T-cell (primary cell): ENCODE measurements at regions not wholly inside any gene's neighbourhood (a gene's known extent, or its start where the extent isn't known, plus 50 kb on each side); places are given as distances from the start of the nearest gene placed in this dataset.

ENCODE experiments used
- ATAC-seq, 4 experiments: fragments of 200-7000 bp in 3 of 4; fragments of 150-1000 bp in 1 of 4; cut with Tn5 transposase; replicated peaks in 1 of 4; 1 replicate in 3 of 4; 2 replicates in 1 of 4; pipeline ENCODE4 v1.10.0; 2021; ENCODE audit warnings: moderate library complexity in 3 of 4, mild to moderate bottlenecking in 2 of 4, moderate number of reproducible peaks in 1 of 4
- CTCF ChIA-PET, 2 donors: fragments of 300-600 bp; sonication (Branson Sonifier 250); formaldehyde crosslinking; loops; one replicate each; lab custom pipeline; 2022; ENCODE audit warnings: antibody characterized with exemption in 2 of 2; lab: Charles Lee
- POLR2A ChIA-PET, 2 donors: fragments of 300-600 bp; sonication (Branson Sonifier 250); formaldehyde crosslinking; loops; one replicate each; lab custom pipeline; 2022; ENCODE audit warnings: antibody characterized with exemption in 2 of 2; lab: Charles Lee
- DNase-seq, 35 experiments: peaks; one replicate each; pipeline versions ENCODE4 v3.0.0 to v3.0.0-alpha.2; 2013 to 2023
- H3K27ac ChIP-seq: one replicate; pipeline ENCODE4 v1.5.1; 2013; ENCODE audit warnings: low read length
- H3K27me3 ChIP-seq, 2 experiments: replicated peaks in 1 of 2; 1 replicate in 1 of 2; 2 replicates in 1 of 2; pipeline versions ENCODE4 v1.6.1 to v1.7.0; 2013; ENCODE audit warnings: low read length in 1 of 2, mixed read lengths in 1 of 2; ENCODE audit not compliant: control insufficient read depth in 2 of 2, insufficient read depth in 2 of 2; ENCODE audit errors: extremely low read depth in 1 of 2
- H3K36me3 ChIP-seq, 2 donors: 1 replicate in 1 of 2; 2 replicates in 1 of 2; pipeline versions ENCODE4 v1.6.1 to v1.7.0; 2013; ENCODE audit warnings: low read length in 1 of 2; ENCODE audit not compliant: control insufficient read depth in 2 of 2, insufficient read depth in 1 of 2; ENCODE audit errors: extremely low read depth in 1 of 2
- H3K4me1 ChIP-seq, 2 experiments: 1 replicate in 1 of 2; 2 replicates in 1 of 2; pipeline versions ENCODE4 v1.6.1 to v1.7.0; 2013; ENCODE audit warnings: low read length in 2 of 2, mixed read lengths in 1 of 2; ENCODE audit not compliant: insufficient read depth in 2 of 2, control insufficient read depth in 1 of 2; ENCODE audit errors: extremely low read depth in 1 of 2
- H3K4me3 ChIP-seq, 2 donors: 1 replicate in 1 of 2; 2 replicates in 1 of 2; pipeline versions ENCODE4 v1.5.1 to v1.7.0; 2013; ENCODE audit warnings: mild to moderate bottlenecking in 2 of 2, low read length in 1 of 2, moderate library complexity in 1 of 2; ENCODE audit not compliant: control insufficient read depth in 1 of 2; ENCODE audit errors: extremely low read depth in 1 of 2
- H3K9me3 ChIP-seq: 2 replicates; pipeline ENCODE4 v1.7.0; 2013
- H3K27ac Mint-ChIP-seq, 2 donors: one replicate each; pipeline ENCODE4 v1.8.0; 2020 to 2021; ENCODE audit warnings: mild to moderate bottlenecking in 2 of 2, mixed read lengths in 2 of 2
- H3K27me3 Mint-ChIP-seq, 2 donors: one replicate each; pipeline ENCODE4 v1.8.0; 2021 to 2022; ENCODE audit warnings: mixed read lengths in 2 of 2
- H3K36me3 Mint-ChIP-seq: one replicate; pipeline ENCODE4 v1.8.0; 2021; ENCODE audit warnings: mixed read lengths
- H3K4me1 Mint-ChIP-seq, 3 donors: one replicate each; pipeline ENCODE4 v1.8.0; 2020 to 2022; ENCODE audit warnings: mixed read lengths in 3 of 3, mild to moderate bottlenecking in 1 of 3
- H3K4me3 Mint-ChIP-seq, 3 donors: one replicate each; pipeline ENCODE4 v1.8.0; 2020 to 2022; ENCODE audit warnings: mild to moderate bottlenecking in 3 of 3, mixed read lengths in 3 of 3, moderate library complexity in 3 of 3
- H3K9me3 Mint-ChIP-seq, 3 donors: one replicate each; pipeline ENCODE4 v1.8.0; 2020 to 2022; ENCODE audit warnings: mixed read lengths in 3 of 3
- WGBS: methylation state at CpG from one replicate; pipeline ENCODE4 v1.1.5; 2013; ENCODE audit warnings: missing lambda C conversion rate; ENCODE audit not compliant: insufficient coverage; 5-methylcytosine and 5-hydroxymethylcytosine counted together

DNA sequence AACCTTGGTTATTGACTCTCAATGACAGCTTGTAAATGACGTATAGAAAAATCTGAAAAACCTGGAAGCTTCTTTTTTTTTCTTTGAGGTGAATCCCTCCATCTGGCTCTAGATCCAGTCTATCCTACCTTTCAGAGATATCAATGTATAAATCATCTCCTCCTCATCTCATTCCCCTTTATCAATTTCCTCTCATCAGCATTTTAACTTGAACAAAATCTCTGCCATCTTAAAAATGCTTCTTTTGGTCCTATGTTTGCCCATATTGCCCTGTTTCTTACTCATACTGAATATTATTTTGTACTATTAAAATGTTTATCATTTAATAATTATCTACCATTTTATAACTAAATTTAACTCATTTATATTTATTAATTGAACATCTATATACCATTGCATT lies 306.7 kb upstream of the TSHZ2 start:
- no peaks in the 10 kb centered on the region for H3K4me1 ChIP-seq
- DNase-seq (no peak), ATAC-seq (no peak)
- WGBS = 100% methylated on average over 1 of the region's 1 CpG
- H3K4me3 ChIP-seq = no peak overlapping the region
- H3K27me3 ChIP-seq = no peaks in the 10 kb centered on the region
- POLR2A ChIA-PET = interaction anchor here in 1 of 2 donors (0.6 kb wide), 1 partner anchor 11 kb away, joined by 4 read pairs; no protein-coding TSS in a partner anchor
- H3K36me3 ChIP-seq = no peaks in the 10 kb centered on the region
- Mint-ChIP-seq H3K27ac (no peak overlapping the region), H3K4me3 (no peak overlapping the region), H3K27me3 (peaks cover 0 to 15% of the 10 kb centered on the region in 2 donors), H3K36me3 (no peaks in the 10 kb centered on the region), H3K9me3 (peaks cover 0 to 3% (median 0%) of the 10 kb centered on the region in 3 donors), H3K4me1 (peaks cover 0 to 7% (median 2%) of the 10 kb centered on the region in 3 donors)
- H3K9me3 ChIP-seq = no peaks in the 10 kb centered on the region
- H3K27ac ChIP-seq = no peak overlapping the region
- CTCF ChIA-PET = no interaction called here

DNA sequence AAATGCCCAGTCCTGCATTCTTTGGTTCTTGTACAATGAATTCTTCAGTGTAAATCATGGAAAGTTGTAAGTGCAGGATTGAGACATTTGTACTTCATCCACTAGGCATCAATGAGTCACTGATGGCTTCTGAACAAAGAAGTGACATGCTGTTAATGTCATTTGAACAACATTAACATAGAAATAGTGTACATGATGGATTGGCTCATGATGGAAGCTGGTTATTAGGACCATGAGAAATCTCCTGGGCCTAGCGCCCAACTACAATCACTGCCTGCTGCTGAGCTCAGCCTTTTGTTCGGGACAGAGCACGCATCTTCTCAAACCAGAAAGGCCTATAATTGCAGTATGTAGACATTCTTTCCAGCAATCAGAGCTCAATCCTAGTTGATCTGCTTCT lies 316.8 kb upstream of the TSHZ2 start:
- DNase-seq (no peak), ATAC-seq (no peak)
- no peaks in the 10 kb centered on the region for H3K36me3 ChIP-seq
- ChIA-PET POLR2A (no interaction called here), CTCF (no interaction called here)
- Mint-ChIP-seq H3K4me1 (peaks cover 0 to 5% (median 0%) of the 10 kb centered on the region in 3 donors), H3K27ac (no peak overlapping the region), H3K4me3 (no peak overlapping the region), H3K27me3 (peaks cover 3 to 4% of the 10 kb centered on the region in 2 donors), H3K9me3 (no peaks in the 10 kb centered on the region), H3K36me3 (no peaks in the 10 kb centered on the region)
- no peaks in the 10 kb centered on the region for H3K27me3 ChIP-seq
- no peaks in the 10 kb centered on the region for H3K4me1 ChIP-seq
- no peaks in the 10 kb centered on the region for H3K9me3 ChIP-seq
- no peak overlapping the region for H3K4me3 ChIP-seq
- WGBS = 86% methylated on average over 3 of the region's 3 CpGs
- H3K27ac ChIP-seq = no peak overlapping the region

DNA sequence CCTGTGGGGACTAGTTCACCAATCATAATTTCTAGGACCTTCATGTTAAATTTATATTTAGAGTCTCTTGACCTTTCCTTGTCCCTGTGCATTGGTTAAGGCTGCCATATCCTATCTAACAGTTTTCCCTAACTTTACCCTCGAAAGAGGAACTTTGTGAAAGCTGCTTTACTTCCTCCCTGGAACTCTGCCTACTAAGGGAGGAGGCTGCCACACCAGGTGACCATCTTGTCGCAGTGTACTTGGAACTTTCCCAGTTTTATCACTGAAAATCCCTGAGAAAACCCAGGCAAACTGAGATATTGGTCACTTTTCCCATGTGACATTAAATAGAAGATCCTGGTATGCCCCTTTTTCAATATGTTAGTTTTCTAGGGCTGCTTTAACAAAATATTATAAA lies 317.6 kb upstream of the TSHZ2 start:
- Histone ChIP-seq H3K9me3 (no peaks in the 10 kb centered on the region), H3K27me3 (no peaks in the 10 kb centered on the region), H3K4me3 (no peak overlapping the region), H3K4me1 (no peaks in the 10 kb centered on the region), H3K36me3 (no peaks in the 10 kb centered on the region), H3K27ac (no peak overlapping the region)
- ATAC-seq = no peak
- peaks cover 0 to 3% of the 10 kb centered on the region in 2 donors for H3K27me3 Mint-ChIP-seq
- H3K27ac Mint-ChIP-seq = no peak overlapping the region
- ChIA-PET CTCF (no interaction called here), POLR2A (no interaction called here)
- H3K4me1 Mint-ChIP-seq = peaks cover 0 to 5% (median 0%) of the 10 kb centered on the region in 3 donors
- WGBS = 80% methylated on average over 1 of the region's 2 CpGs
- no peaks in the 10 kb centered on the region for H3K9me3 Mint-ChIP-seq
- DNase-seq = no peak
- H3K4me3 Mint-ChIP-seq = no peak overlapping the region
- no peaks in the 10 kb centered on the region for H3K36me3 Mint-ChIP-seq

DNA sequence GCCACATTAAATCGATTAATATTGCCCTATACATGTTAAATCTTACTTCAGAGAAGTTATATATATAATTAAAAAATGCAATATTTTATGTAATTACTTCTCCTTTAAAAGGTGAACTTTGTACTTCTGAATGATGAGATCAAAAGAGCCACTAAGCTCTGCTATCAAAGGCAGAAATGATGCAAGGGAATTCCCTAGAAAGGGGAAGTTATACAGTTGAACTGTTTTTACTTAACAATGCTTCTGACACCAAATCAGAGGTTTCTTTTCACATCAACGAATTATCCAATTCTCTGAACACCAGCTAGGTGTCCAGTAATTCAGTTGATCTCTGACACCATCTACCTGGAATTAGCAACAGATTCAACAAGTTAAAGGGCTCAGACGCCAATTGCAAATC lies 319.9 kb upstream of the TSHZ2 start:
- H3K4me1 Mint-ChIP-seq = peaks cover 0 to 5% (median 0%) of the 10 kb centered on the region in 3 donors
- 30% methylated on average over 2 of the region's 3 CpGs for WGBS

DNA sequence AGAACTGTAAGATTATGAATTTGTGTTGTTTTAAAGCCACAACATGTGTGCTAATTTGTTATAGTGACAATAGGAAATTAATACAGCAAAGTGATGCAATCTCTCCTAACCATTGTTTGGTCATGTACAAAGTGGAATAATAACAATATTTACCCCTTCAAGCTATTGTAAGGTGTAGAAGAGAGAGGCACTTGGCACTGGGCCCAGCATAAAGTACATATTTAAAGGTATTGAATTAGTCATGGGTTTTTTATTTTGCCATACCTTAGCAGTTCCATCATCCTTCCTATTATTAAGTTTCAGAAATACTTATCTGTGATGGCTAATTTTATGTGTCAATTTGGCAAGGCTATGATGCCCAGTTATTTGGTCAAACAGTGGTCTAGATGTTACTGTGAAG lies 322.4 kb upstream of the TSHZ2 start:
- H3K9me3 ChIP-seq = no peaks in the 10 kb centered on the region
- no peak for ATAC-seq
- POLR2A ChIA-PET = no interaction called here
- no peaks in the 10 kb centered on the region for H3K9me3 Mint-ChIP-seq
- CTCF ChIA-PET = interaction anchor here in 1 of 2 donors (0.6 to 1.0 kb wide), 2 partner anchors 32 to 215 kb away, joined by 3 read pairs; no protein-coding TSS in a partner anchor
- no peak overlapping the region for H3K27ac ChIP-seq
- no peak overlapping the region for H3K27ac Mint-ChIP-seq
- peaks cover 0 to 14% of the 10 kb centered on the region in 2 donors for H3K27me3 Mint-ChIP-seq
- H3K4me3 ChIP-seq = no peak overlapping the region
- no peaks in the 10 kb centered on the region for H3K4me1 ChIP-seq
- H3K36me3 ChIP-seq = no peaks in the 10 kb centered on the region
- DNase-seq = no peak
- H3K4me1 Mint-ChIP-seq = peaks cover 0 to 5% (median 0%) of the 10 kb centered on the region in 3 donors
- H3K36me3 Mint-ChIP-seq = no peaks in the 10 kb centered on the region
- no peak overlapping the region for H3K4me3 Mint-ChIP-seq
- H3K27me3 ChIP-seq = no peaks in the 10 kb centered on the region

More for the DNA sequence above, 319.9 kb upstream of the TSHZ2 start:
- Histone ChIP-seq H3K27ac (no peak overlapping the region), H3K4me1 (no peaks in the 10 kb centered on the region), H3K4me3 (no peak overlapping the region), H3K27me3 (no peaks in the 10 kb centered on the region), H3K36me3 (no peaks in the 10 kb centered on the region), H3K9me3 (no peaks in the 10 kb centered on the region)
- no peaks in the 10 kb centered on the region for H3K36me3 Mint-ChIP-seq
- no peak overlapping the region for H3K4me3 Mint-ChIP-seq
- CTCF ChIA-PET = no interaction called here
- POLR2A ChIA-PET = no interaction called here
- peaks cover 0 to 14% of the 10 kb centered on the region in 2 donors for H3K27me3 Mint-ChIP-seq
- no peaks in the 10 kb centered on the region for H3K9me3 Mint-ChIP-seq
- ATAC-seq = no peak
- no peak for DNase-seq
- no peak overlapping the region for H3K27ac Mint-ChIP-seq

DNA sequence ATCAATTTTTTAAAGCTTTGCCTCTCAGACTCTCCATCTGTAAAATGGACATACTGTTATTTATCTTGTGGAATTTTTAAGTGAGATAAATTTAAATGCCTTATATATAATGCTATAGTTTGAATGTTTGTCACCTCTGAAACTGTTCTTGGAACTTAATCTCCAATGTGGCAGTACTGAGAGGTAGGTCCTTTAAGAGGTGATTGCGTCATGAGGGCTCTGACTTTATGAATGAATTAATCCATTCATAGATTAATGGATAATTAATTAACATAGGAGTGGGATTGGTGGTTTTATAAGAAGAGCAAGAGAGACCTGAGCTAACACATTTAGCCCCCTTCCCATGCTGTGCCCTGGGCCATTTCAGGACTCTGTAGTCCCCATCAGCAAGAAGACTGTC lies 326.3 kb upstream of the TSHZ2 start:
- CTCF ChIA-PET = no interaction called here

DNA sequence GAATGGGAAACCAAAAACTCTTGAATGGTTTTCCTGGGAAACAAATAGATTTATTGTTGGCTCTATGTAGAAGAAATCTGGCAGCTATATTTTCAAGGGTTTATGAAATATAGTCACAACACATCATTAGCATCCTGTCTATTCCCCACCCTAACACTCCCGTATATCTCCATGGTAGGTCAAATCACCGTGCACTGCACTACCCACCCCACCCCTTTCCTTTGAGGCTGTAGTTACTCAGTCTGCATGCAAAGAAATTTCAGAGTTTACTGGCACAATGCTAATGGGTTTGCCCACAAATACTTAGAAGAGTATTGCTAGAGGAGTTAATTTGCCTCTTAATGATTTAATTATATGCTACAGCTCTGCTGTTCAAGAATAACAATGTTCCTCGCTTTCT lies 329.1 kb upstream of the TSHZ2 start:
- DNase-seq = no peak
- POLR2A ChIA-PET = no interaction called here
- H3K9me3 Mint-ChIP-seq = peaks cover 0 to 5% (median 0%) of the 10 kb centered on the region in 3 donors

More for the DNA sequence above, 326.3 kb upstream of the TSHZ2 start:
- no peak overlapping the region for H3K4me3 Mint-ChIP-seq
- no peak overlapping the region for H3K4me3 ChIP-seq
- no peaks in the 10 kb centered on the region for H3K4me1 Mint-ChIP-seq
- no peaks in the 10 kb centered on the region for H3K36me3 Mint-ChIP-seq
- no peak for DNase-seq
- no peaks in the 10 kb centered on the region for H3K9me3 Mint-ChIP-seq
- ATAC-seq = no peak
- no peaks in the 10 kb centered on the region for H3K27me3 ChIP-seq
- H3K27ac Mint-ChIP-seq = no peak overlapping the region
- H3K27ac ChIP-seq = no peak overlapping the region
- POLR2A ChIA-PET = no interaction called here
- no peaks in the 10 kb centered on the region for H3K9me3 ChIP-seq
- H3K27me3 Mint-ChIP-seq = peaks cover 0 to 11% of the 10 kb centered on the region in 2 donors
- WGBS = no CpG with 5 or more reads among the region's 1 CpG
- H3K4me1 ChIP-seq = no peaks in the 10 kb centered on the region
- no peaks in the 10 kb centered on the region for H3K36me3 ChIP-seq

More for the DNA sequence above, 329.1 kb upstream of the TSHZ2 start:
- H3K9me3 ChIP-seq = no peaks in the 10 kb centered on the region
- no peaks in the 10 kb centered on the region for H3K36me3 Mint-ChIP-seq
- H3K27ac ChIP-seq = no peak overlapping the region
- no peaks in the 10 kb centered on the region for H3K4me1 Mint-ChIP-seq
- H3K4me3 Mint-ChIP-seq = no peak overlapping the region
- H3K27me3 Mint-ChIP-seq = no peaks in the 10 kb centered on the region
- no peaks in the 10 kb centered on the region for H3K4me1 ChIP-seq
- H3K4me3 ChIP-seq = no peak overlapping the region
- CTCF ChIA-PET = no interaction called here
- WGBS = no CpG with 5 or more reads among the region's 3 CpGs
- no peak overlapping the region for H3K27ac Mint-ChIP-seq
- ATAC-seq = no peak
- no peaks in the 10 kb centered on the region for H3K27me3 ChIP-seq
- H3K36me3 ChIP-seq = no peaks in the 10 kb centered on the region
